Dendritic cell treated with granulocyte-macrophage colony-stimulating factor and Interleukin-4, amounts not matched to agents 40 ng/mL and 50 ng/mL, for 4 days (primary cell): ENCODE measurements at regions not wholly inside any gene's neighbourhood (a gene's known extent, or its start where the extent isn't known, plus 50 kb on each side); places are given as distances from the start of the nearest gene placed in this dataset.

ENCODE experiments used
- H3K27ac Mint-ChIP-seq: one replicate; pipeline ENCODE4 v1.8.0; 2022; ENCODE audit warnings: mild to moderate bottlenecking, mixed read lengths
- H3K27me3 Mint-ChIP-seq: one replicate; pipeline ENCODE4 v1.8.0; 2022; ENCODE audit warnings: mild to moderate bottlenecking, mixed read lengths
- H3K36me3 Mint-ChIP-seq: one replicate; pipeline ENCODE4 v1.8.0; 2022; ENCODE audit warnings: low read depth, mixed read lengths
- H3K4me1 Mint-ChIP-seq: one replicate; pipeline ENCODE4 v1.8.0; 2022; ENCODE audit warnings: low read depth, mixed read lengths
- H3K4me3 Mint-ChIP-seq: one replicate; pipeline ENCODE4 v1.8.0; 2022; ENCODE audit warnings: mild to moderate bottlenecking, moderate library complexity, mixed read lengths
- H3K9me3 Mint-ChIP-seq: one replicate; pipeline ENCODE4 v1.8.0; 2022; ENCODE audit warnings: mixed read lengths
- intact Hi-C: fragments of 100-400 bp; cut with micrococcal nuclease; formaldehyde crosslinking; loops from one replicate; pipeline ENCODE4 v1.15.0; 2022

DNA sequence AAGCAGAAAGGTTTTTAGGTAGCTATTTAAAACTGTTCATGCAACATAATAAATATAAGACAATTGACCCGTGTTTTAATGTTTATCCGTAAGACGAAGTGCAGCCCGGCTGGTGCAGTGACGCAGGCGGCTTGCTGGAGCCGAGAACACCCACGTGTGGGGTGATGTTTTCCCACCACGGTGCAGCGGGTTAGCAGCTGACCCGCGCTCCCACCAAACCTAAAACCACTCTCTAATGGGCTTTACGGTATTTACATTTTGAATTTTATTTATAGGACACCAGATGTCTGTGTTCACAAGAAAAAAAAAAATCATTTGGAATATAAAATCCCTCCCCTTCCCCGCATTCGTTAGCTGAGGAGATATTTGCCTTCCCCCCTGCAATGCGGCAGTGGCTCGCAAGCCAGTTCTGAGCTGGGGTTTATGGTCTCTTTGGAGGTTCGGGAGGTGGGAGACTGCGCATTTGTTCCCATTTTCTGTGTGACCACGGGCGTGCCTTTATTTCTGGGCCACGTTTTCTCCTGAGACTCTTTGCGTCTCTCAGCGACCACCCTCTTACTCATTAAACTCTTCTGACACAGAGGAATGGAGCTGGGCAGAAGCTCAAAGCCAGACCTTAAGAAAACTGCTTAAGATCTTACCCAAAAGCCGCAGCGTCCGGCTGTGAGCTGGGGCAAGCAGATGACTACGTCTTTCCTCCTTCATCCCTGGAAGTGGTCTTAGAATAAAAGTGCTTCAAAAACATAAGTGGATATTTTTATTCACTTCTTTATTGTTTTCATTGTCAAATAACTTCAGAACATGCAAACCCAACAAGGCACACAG lies 301.1 kb downstream of the IRF8 start:
- Mint-ChIP-seq H3K27me3 (peaks cover 65% of the 10 kb centered on the region), H3K9me3 (no peaks in the 10 kb centered on the region), H3K27ac (no peak overlapping the region), H3K4me1 (peaks cover 5% of the 10 kb centered on the region), H3K36me3 (no peaks in the 10 kb centered on the region), H3K4me3 (no peak overlapping the region)
- intact Hi-C loops: no loop called here

- H3K4me1 Mint-ChIP-seq: peaks cover 5% of the 10 kb centered on the region
- H3K27me3 Mint-ChIP-seq: peaks cover 63% of the 10 kb centered on the region
- intact Hi-C loops: no loop called here
These were observed 301.8 kb downstream of the IRF8 start for GRCh38 chr16:86200722-86201121.

GRCh38 chr16:86201746-86202145 lies 302.8 kb downstream of the IRF8 start:
- no peak overlapping the region for H3K4me3 Mint-ChIP-seq
- intact Hi-C loops: no loop called here
- no peak overlapping the region for H3K27ac Mint-ChIP-seq
- H3K27me3 Mint-ChIP-seq: peaks cover 56% of the 10 kb centered on the region
- no peaks in the 10 kb centered on the region for H3K9me3 Mint-ChIP-seq
- peaks cover 5% of the 10 kb centered on the region for H3K4me1 Mint-ChIP-seq
- H3K36me3 Mint-ChIP-seq: no peaks in the 10 kb centered on the region

More at GRCh38 chr16:86200722-86201121, 301.8 kb downstream of the IRF8 start:
- no peak overlapping the region for H3K4me3 Mint-ChIP-seq
- H3K9me3 Mint-ChIP-seq: no peaks in the 10 kb centered on the region
- H3K36me3 Mint-ChIP-seq: no peaks in the 10 kb centered on the region
- no peak overlapping the region for H3K27ac Mint-ChIP-seq

DNA sequence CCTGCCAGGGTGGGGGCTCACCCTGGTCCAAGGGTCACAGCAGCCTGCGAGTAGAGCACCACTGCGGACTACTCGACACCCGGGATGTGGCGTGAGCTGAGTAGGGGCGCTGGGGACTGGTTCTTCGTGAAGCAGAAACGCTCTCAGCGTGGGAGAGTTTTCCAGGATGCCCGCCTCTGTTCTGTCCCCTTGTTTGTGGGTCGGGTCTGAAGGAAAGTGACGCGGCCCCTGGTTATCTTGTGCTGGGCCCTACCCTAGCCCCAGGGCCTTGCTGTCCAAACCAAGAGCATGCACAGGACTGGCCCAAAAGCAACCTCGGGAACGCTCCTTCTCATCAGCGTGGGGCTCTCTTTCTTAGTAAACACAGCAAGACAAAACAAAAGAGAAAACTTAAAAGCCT lies 303.3 kb downstream of the IRF8 start:
- Mint-ChIP-seq H3K36me3 (no peaks in the 10 kb centered on the region), H3K27me3 (peaks cover 51% of the 10 kb centered on the region), H3K4me3 (no peak overlapping the region), H3K27ac (no peak overlapping the region), H3K9me3 (no peaks in the 10 kb centered on the region), H3K4me1 (peaks cover 5% of the 10 kb centered on the region)
- intact Hi-C loops: no loop called here

GRCh38 chr16:86202760-86203426 lies 303.9 kb downstream of the IRF8 start:
- H3K27me3 Mint-ChIP-seq: peaks cover 46% of the 10 kb centered on the region
- H3K4me1 Mint-ChIP-seq: peaks cover 5% of the 10 kb centered on the region
- no peaks in the 10 kb centered on the region for H3K9me3 Mint-ChIP-seq
- no peak overlapping the region for H3K4me3 Mint-ChIP-seq
- intact Hi-C loops: no loop called here
- H3K27ac Mint-ChIP-seq: no peak overlapping the region
- no peaks in the 10 kb centered on the region for H3K36me3 Mint-ChIP-seq

DNA sequence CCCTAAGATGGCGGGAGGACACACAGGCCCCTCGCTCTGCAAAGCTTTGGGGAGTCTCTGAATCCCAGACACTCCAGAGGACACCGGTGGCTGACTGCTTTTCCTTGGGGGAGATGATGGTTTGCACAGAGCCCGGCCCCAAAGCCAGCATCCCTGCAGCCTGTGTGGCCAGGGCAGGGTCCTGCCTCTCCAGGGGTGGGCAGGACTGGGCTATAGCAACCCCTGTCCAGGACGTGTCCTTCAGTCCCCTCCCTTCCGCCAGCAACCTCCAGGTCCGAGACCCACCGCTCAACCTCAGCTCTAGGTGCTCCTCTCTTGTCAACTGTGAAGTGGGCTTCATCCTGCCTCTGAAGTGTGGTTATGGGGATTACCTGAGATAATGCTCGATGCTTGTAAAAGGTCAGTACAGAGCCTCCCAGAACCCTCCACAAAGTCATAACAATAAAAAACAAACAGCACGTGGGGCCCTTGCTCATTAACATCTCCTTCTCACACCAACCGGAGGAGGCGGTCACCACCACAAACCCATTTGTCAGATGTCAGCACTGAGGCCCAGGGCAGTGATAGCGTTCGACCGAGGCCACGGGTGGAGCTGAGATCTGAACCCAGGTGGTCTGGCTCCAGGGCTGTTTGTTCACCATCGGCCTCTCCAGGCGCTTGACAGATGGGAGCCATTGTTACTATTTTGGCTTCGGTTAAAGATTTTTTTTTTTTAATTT lies 304.8 kb downstream of the IRF8 start:
- Mint-ChIP-seq H3K36me3 (no peaks in the 10 kb centered on the region), H3K4me3 (no peak overlapping the region), H3K27me3 (peaks cover 39% of the 10 kb centered on the region), H3K27ac (no peak overlapping the region), H3K9me3 (no peaks in the 10 kb centered on the region), H3K4me1 (peaks cover 5% of the 10 kb centered on the region)
- intact Hi-C loops: no loop called here

DNA sequence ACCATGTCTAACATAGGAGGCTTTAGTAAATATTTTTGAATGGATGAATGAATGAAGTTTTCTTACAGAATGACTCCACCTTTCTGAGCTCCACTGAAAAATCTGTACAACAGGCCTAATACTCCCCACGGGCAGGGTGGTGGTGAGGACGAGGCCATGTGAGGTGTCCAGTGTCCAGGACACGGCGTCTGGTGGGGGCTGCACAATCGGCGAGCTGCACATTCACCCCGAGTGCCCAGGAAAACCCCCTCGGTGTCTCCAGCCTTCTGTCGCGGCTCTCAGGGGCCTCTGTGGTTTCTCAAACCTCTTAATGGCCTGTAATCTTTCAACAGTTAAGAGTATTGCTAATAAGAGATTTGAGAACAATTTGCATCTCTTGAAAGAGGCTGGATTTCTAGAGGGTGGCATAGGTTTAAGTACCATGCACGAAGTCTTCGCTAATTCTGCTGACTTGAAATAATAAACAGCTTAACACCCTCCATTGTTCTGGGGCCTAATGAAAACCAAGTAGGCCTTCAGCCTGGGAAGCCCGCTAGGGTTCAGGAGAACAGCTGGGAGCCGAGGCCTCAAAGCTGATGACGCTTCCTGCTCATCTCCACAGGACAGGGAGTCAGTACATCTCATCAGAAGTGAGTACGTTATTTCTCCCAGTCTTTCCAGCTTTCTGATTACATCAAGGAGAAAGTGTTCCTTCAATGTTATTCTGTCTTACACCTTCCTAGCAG lies 304.6 kb upstream of the FOXF1 start:
- intact Hi-C loops: no loop called here
- H3K4me1 Mint-ChIP-seq: peaks cover 5% of the 10 kb centered on the region
- H3K9me3 Mint-ChIP-seq: no peaks in the 10 kb centered on the region
- H3K27me3 Mint-ChIP-seq: peaks cover 27% of the 10 kb centered on the region
- no peak overlapping the region for H3K4me3 Mint-ChIP-seq
- H3K36me3 Mint-ChIP-seq: no peaks in the 10 kb centered on the region
- no peak overlapping the region for H3K27ac Mint-ChIP-seq

DNA sequence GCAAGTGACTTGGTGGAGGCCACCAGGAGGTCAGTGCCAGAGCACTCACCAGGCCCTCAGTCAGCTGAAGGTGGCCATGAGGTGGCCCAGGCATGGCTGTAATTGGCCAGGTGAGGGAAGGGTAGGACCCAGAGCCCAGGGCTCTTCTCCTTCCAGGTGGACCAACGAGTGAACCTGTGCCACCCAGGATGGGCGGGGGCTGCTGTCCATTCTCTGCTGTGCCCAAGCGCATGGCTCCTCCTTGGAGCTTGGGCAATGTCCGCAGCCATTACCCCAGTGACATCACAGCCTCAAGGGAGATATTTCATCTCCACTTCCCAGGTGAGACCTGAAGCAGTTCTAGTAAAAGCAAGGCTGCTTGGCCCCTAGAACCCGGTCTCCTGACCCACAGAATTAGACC lies 303.0 kb upstream of the FOXF1 start:
- Mint-ChIP-seq H3K36me3 (no peaks in the 10 kb centered on the region), H3K27me3 (peaks cover 14% of the 10 kb centered on the region), H3K4me3 (no peak overlapping the region), H3K9me3 (peaks cover 9% of the 10 kb centered on the region), H3K4me1 (peaks cover 5% of the 10 kb centered on the region), H3K27ac (no peak overlapping the region)
- intact Hi-C loops: no loop called here

- peaks cover 12% of the 10 kb centered on the region for H3K9me3 Mint-ChIP-seq
- intact Hi-C loops: no loop called here
- H3K27ac Mint-ChIP-seq: no peak overlapping the region
- H3K4me3 Mint-ChIP-seq: no peak overlapping the region
- peaks cover 16% of the 10 kb centered on the region for H3K4me1 Mint-ChIP-seq
- peaks cover 13% of the 10 kb centered on the region for H3K27me3 Mint-ChIP-seq
- no peaks in the 10 kb centered on the region for H3K36me3 Mint-ChIP-seq
These were observed 301.1 kb upstream of the FOXF1 start for GRCh38 chr16:86209202-86209601.

DNA sequence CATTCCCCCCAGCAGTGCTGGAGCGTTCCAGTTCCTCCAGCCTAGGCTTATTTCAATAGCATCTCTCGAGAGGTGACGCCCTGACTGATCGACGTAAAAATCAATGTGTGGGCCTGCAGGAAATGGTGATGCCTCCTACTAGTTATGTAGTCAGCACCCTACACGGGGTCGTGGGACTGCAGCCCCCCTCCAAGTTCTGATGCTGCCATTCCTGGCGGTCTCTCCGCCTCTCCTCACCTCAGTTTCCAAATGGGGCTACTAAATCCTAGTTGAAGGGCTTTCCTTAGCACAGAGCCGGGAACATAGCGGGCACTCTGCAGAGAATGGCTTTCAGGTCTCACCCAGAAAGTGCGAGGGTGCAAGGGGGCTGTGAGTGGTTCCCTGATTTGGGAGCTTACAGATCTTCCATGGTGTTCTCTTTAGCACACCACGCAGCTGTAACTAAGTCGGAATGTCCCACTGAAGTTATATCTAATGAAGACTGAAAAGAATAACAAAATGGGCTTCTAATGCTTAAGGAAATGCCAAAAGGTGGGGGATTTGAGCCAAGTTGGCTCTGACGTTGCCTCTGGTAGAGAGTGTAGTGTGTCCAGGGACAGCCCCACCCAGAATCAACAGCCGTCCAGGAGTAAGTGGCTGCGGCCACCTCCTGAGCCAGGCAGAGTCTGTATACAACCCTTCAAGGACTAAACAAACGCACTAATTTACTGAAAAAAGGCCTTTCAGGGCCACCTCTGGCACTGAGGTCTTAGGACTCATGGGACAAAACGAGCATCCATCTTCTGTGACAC lies 299.7 kb upstream of the FOXF1 start:
- Mint-ChIP-seq H3K9me3 (peaks cover 12% of the 10 kb centered on the region), H3K27ac (no peak overlapping the region), H3K4me1 (peaks cover 19% of the 10 kb centered on the region), H3K27me3 (peaks cover 12% of the 10 kb centered on the region), H3K36me3 (no peaks in the 10 kb centered on the region), H3K4me3 (no peak overlapping the region)
- intact Hi-C loops: no loop called here

DNA sequence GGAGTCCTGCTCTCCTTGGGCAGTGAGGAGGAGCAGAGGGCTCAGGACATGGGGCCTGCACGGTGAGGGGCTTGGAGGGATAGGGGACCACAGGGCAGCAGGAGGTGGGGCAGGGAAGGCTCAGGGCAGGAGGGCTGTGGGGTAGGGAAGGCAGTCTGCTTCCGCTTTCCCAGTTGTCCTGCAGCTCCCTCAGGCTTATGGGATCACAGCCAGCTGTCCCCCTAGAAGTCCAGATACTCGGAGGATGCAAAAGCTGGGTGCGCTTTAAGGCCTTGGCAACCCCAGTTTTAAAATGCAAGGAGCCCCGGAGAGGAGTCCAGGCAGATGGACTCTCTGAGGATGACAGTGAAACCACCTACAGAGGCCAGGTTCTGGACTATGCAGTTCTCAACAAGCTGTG lies 299.1 kb upstream of the FOXF1 start:
- no peak overlapping the region for H3K27ac Mint-ChIP-seq
- peaks cover 12% of the 10 kb centered on the region for H3K9me3 Mint-ChIP-seq
- peaks cover 19% of the 10 kb centered on the region for H3K4me1 Mint-ChIP-seq
- intact Hi-C loops: no loop called here
- H3K36me3 Mint-ChIP-seq: no peaks in the 10 kb centered on the region
- no peak overlapping the region for H3K4me3 Mint-ChIP-seq
- H3K27me3 Mint-ChIP-seq: peaks cover 13% of the 10 kb centered on the region

- Mint-ChIP-seq H3K4me3 (no peak overlapping the region), H3K4me1 (peaks cover 19% of the 10 kb centered on the region), H3K9me3 (peaks cover 12% of the 10 kb centered on the region), H3K27ac (no peak overlapping the region), H3K36me3 (no peaks in the 10 kb centered on the region), H3K27me3 (peaks cover 13% of the 10 kb centered on the region)
- intact Hi-C loops: no loop called here
These were observed 298.5 kb upstream of the FOXF1 start for GRCh38 chr16:86211800-86212199.

DNA sequence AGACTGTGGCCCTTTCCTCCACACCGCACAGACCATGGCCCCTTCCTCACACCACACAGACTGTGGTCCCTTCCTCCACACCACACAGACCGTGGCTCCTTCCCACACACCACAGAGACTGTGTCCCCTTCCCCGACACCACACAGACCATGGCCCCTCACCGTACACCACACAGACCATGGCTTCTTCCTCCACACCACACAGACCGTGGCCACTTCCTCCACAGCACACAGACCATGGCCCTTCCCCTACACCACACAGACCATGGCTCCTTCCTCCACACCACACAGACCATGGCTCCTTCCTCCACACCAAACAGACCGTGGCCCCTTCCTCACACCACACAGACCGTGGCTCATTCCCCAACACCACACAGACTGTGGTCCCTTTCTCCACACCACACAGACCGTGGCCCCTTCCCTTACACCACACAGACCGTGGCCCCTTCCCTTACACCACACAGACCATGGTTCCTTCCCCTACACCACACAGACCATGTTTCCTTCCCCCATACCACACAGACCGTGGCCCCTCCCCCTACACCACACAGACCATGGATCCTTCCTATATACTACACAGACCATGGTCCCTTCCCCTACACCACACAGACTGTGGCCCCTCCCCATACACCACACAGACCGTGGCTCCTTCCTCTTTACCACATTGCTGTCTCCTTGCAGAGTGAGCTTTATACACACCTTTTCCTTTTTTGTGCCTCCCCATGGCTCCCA lies 297.5 kb upstream of the FOXF1 start:
- no peak overlapping the region for H3K4me3 Mint-ChIP-seq

More for the DNA sequence above, 297.5 kb upstream of the FOXF1 start:
- no peak overlapping the region for H3K27ac Mint-ChIP-seq
- H3K9me3 Mint-ChIP-seq: peaks cover 12% of the 10 kb centered on the region
- intact Hi-C loops: no loop called here
- peaks cover 19% of the 10 kb centered on the region for H3K4me1 Mint-ChIP-seq
- H3K36me3 Mint-ChIP-seq: no peaks in the 10 kb centered on the region
- peaks cover 13% of the 10 kb centered on the region for H3K27me3 Mint-ChIP-seq
